ENCODE measurements at regions not wholly inside any gene's neighbourhood (a gene's known extent, or its start where the extent isn't known, plus 50 kb on each side); places are given as distances from the start of the nearest gene placed in this dataset.

DNA sequence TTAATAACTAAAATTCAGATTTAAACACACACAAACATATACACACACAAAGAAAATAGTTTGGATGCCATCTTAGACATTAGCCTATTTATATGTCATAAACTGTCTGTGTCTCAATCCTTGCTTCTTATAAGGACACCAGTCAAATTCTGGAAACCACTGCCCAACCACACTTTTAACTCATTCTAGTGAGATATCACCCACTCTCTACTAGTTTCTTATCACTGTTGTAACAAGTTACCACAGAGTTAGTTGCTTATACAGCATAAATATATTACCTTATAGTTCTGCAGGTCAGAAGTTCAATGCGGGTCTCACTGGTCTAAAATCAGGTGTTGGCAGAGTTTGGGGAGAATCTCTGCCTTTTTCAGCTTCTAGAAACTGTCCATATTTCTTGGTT lies 239.1 kb downstream of the MTX2 start:
- no peak for DNase-seq

DNA sequence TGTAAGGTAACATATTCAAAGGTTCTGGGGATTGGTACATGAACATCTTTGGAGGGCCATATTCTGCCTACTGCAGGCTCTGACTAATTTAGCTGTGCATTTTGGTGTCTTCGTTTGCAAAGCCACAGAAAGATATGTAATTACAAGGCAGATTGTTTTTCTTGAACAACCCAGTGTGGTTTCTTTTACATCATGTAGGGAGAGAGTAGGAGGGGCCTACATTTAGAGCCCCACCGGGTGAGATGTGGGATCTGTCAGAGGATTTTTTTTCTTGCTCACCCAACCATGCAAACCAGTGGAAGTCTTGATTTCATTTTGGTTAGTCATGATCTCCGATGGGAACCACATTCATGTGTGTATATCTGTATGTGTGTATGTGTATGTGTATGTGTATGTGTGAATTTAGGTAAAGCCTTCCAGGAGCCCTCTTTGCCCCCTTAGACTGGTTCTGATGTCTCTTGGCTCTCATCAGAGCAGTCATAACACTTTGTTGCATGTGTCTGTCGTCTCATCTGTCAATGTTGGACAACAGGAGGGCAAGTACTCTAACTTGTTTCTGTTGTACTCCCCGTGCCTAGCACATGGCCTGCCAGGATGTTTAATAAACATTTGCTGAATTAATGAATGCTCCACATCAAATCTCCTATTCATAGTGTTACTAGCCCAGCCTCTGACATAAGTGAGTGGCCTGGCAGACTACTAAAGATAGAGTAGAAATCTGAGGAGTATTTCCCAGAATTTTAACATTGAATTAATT lies 239.9 kb downstream of the MTX2 start:
- DNase-seq, result no peak

DNA sequence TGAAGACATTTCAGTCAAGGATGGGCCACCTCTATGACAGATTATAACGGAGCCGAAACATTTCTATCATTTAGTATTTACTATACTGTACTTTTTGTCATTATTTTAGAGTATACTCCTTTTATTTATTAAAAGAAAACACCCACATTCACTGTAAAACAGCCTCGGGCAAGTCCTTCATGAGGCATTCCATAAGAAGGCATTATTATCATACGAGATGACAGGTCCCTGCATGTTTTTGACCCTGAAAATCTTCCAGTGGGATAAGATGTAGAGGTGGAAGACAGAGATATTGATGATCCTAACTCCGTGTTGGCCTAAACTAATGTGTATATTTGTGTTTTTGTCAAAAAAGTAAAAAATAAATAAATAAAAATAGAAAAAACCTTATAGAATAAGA lies 245.0 kb downstream of the MTX2 start:
- DNase-seq, result no peak

DNA sequence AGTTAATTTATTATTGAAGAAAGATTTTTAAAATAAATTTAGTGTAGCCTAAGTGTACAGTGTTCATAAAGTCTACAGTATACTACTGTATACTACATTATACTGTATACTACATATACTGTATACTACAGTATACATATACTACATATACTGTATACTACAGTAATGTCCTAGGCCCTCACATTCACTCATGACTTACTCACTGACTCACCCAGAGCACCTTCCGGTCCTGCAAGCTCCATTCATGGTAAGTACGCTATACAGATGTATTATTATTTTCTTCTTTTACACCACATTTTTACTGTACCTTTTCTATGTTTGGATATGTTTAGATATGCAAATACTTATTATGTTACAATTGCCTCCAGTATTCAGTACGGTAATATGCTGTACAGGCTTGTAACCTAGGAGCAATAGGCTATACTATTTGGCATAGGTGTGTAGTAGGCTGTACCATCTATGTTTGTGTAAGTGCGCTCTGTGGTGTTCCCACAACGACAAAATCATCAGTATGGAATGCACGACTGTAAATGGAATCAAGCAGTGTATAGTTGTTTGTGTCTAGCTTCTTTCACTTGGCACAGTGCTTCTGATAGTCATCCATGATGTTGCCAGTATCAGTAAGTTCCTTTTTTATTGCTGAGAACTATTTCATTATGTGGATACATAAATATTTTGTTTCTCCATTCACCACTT lies 245.7 kb downstream of the MTX2 start:
- DNase-seq, result no peak

DNA sequence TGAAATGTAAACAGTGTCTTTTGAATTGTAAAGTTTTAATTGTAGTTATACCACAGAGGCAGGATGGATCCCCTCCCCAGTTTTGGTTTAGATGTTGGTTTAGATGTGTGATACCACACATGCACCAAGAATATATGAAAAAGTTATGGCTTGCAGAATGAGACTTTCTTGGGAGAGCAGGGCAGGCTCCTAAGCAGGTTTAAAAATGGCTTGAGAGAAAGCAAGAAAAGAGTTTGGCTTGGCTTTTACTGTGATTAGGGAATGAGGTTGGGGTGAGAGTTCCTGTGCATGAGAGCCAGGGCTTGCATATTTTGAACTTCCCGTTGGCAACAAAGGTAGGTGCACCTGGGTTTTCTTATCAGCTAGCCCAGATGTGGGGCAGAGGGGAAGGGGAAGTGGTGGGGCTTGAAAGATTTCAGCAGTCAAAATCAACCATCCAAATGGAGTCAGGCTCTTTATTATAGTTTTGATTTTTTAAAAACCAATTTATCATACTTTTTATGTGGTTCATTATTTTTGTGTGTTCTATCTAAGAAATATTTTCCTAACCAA lies 246.9 kb downstream of the MTX2 start:
- DNase-seq, result no peak

DNA sequence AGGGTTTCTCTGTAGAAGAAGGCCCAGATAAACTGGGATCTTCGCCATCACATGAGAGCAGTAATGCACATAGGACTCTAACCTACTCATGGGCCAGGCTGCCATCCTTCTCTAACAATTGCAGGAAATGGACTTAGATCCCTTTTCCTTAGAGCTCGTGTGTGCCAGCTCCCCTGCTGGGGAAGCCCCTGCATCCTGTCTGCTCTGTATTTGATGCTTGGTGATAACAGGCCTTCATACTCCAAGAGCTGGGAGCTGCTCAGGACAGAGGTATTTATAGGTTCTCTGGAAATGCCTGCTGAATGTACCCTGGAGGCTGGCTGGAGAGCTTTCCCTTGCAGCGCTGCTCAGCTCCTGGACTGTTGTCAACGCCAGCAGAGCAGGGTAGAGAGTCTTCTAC lies 249.6 kb downstream of the MTX2 start:
- DNase-seq, result no peak

DNA sequence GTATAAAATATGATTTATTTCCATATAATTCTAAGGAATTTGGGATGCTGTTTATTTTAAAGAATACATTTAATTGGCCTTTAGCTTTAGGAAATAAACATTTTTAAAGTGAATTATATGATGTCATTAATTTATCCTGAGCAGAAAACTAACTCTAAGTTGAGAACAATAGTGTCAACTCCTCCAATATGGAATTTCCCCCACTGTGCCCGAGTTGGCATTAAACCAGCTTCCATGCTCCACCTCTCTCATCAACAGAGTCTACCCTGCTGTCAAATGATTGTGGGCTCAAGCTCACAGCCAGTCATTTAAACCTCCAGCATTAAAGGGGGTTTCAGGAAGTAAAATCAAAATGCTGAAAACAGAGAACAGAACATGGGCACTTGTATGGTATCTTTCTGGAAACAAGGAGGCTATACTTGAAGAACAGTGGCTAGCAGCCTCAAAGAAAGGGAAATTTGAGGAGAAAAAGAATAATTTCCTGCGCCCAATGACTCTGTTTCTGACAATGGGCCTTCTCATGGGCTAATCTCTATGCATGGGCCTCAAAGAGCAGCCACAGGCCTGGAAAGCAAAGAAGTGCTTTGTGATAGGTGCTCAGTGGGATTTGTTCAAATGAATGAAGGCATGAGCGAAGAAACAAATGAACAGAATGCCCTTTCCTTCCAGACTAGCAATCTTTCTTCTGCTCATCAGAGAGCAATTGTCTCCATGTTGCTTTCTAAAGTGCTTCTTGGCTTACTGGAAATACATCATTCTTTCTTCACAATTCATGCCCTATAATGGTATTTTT lies 252.8 kb downstream of the MTX2 start:
- DNase-seq, result no peak

DNA sequence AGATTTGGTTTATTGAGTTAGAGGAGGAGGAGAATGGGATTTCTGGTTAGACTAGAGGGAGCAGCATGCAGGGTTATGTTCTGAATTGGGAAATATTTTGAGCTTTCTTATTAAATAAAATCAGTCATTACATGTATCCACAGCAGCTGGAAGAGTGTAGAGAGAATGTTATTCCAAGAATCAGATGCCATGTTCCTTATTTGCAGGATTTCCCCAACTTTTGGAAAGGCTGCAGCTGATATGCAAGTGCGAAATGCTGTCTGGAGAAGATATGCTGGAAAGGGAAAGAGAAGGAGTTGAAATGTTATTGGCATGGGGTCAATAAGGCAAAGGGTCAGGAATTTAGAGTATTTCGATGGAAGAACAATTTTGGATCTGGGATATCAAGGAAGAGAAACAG lies 255.8 kb downstream of the MTX2 start:
- no peak for DNase-seq

DNA sequence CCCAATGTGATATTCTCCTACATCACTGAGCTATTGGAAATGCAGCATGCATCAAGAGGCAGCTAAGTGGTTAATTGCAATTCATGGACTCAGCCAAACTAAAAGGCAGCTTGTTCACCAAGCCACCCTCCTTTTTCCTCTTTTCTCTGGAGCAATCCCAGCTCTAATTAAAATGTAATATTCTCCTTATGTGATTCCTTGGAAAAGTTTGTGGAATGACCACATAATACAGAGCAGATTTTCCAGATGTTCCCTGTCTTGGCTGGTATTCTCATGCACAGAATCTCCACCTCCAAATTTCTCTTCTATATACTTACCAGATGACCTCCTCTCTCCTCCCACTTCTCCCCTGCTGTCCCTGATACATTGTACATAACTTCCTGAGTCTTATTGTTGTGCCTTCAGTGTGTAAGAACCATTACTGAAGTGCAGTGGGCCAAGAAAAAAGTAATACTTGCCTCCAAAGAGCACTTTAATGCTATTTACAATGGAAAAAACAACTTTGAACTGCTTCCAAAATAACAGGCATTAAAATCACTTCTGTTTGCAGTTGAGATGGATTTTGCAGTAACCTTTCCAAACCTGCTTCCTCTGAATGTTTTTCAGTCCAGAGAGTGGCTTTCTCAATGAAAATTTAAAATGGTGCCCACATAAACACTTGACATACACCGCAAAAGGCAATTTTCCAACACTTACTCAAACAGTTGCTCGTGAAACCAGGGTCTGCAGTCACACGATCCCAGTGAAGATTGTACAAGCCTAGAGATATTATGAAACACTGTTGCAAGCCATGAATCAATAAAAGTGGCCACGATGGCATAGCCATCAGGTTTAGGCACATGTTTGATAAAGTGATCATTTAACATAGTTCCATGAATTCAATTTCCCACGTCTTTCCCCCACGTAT lies 258.0 kb downstream of the MTX2 start:
- DNase-seq, result no peak

DNA sequence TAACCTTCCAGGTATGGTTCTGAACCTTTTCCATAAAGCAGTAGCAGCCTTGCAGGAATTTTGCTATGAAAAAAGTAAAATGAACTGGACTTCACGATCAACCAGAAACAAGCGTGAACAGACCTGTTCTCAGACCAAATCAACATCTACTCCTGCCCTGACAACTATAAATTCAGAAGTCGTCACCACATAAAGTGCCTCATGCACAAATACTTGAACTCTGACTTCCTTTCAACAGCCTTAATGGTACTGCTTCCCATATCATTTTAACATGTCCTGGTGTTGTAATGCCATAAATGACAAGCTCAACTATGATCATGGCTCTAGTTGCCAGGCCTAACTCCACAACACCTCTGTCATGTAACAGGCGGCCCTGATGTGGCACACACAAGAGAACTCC lies 262.4 kb downstream of the MTX2 start:
- DNase-seq, result no peak

DNA sequence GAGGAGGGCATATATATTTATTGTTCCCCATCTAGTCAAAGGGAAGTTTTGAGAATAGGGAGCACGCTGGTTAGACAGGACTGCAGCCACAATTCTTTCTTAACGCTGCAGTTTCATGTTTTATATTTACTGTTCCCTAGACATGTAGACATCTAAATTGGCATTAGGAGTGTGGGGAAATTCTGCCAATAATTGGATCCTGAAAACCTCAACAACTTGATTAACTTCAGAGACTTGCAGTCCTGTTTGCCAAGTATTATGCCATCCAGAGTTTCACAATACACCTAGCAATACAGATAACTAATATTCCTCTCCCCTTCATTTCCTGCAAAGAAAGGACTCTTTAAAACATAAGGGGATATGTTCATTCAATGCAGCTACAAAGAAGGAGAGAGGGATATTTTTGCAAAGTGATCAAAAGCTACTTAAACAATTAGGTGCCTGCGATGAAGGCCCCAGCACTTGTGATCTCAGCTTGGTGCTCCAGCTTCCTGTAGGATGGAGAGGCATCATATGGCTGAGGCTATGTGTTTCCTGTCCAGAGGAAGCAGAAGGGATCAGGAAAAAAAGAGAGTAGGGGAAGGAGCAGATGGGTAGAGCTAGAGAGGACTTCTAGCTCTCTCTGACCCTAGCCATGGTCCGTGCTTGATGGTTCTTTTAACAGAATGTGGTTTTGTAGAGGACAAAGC lies 264.4 kb downstream of the MTX2 start:
- DNase-seq, result no peak

DNA sequence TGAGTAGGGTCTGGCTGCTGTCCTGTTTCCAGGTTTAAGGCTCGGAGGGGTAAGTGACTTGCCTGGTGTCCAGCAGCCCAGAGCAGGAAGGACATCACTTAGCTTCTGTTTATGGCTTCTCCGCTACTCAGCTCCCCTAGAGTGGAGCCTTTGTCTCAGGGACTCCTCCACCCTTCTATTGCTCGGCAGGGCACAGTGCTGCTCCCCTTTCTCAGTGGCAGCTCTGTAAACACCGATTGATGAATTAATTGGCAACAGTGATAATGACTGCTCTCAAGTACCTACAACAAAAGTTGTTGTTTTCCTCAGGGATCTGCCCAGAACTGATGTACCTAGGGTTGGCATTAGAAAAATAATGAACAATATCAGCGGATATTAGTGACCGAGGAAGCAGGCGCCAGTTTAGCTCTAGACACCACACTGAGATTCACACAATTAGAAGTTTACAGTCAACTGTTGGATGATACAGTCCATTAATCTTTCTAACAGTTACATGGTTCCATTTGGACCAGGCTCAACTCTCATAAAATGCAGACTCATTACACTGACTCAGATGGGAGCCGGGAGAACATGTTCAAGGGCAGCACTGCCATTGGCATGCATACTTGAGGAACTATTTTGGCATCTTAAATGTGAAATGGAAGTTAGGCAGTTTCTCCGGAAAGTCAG lies 265.7 kb downstream of the MTX2 start:
- DNase-seq, result no peak

DNA sequence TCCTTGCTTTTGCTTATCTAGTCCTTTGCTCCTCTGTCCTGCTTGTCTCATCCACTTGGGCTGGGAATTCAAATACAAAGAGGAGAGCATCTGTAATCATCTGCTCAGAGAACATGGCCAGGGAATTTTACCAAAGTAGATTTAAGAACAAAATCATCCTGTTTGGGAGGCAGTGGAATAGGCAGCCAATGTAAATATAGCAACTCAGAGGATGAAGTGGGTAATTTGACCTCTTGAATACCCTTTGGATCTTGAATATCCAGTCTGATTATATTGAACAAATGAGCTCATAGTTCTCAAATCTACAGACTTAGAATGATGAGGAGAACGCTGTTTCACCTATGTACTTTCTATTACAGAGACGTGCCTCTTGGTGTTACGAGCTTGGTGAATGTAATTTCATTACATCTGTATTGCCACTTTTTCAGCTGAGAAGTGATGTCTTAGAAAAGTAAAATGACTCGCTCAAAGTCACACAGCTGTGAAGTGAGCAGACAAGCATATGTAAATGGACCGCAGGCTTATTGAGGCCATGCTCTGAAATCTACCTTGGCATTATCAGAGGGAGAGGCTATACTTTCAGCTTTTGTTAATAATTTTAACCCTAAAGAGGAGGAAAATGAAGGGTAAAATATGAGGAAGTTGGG lies 266.3 kb downstream of the MTX2 start:
- no peak for DNase-seq

DNA sequence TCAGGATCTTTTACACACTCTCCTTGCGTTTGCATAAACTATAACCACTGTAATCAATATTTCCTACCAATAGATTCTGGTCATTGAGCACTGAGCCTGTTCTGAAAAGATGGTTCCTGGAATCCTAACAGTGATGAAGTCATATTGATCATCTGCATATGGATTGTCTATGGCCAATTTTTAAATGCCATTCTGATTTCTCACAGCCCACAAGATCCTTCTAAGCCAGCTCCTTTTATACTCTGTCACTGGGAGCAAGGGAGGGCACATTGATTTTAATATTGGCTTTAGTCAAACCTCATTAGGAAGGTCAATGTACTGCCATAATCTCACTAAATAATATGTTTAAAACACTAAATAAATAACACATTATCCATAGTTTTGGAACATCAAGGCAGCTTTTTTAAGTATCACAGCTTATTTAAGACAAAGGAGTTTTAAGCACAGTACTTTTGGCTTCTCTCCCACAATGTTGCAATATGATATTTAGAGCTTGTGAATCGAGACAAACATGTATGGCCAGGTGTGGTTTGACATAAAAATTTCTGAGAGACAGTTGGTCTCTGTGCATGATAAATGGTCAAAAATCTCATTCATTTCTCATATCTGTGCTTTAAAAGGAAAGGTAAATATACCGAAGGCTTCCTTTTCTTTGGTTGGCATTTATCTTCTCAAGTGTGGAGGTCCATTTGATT lies 267.3 kb downstream of the MTX2 start:
- DNase-seq, result no peak

DNA sequence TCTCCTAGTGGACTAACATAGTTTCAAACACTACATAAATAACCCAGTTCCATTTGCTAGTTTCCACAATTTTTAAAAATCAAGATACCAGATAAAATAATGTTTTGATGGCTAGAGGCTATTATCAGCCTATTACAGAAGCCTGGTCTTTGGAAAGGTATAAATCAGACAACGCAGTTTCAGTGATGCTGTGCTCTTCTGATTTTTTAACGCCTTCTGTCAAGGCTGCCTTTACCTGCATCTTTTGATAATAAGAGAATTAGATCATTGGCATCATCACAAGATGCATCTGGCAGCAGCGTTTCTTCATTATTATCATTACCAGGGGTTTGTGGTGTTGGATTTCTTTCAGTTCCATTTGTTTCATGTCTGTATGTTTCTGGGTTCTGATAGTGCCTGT lies 268.7 kb downstream of the MTX2 start:
- no peak for DNase-seq

DNA sequence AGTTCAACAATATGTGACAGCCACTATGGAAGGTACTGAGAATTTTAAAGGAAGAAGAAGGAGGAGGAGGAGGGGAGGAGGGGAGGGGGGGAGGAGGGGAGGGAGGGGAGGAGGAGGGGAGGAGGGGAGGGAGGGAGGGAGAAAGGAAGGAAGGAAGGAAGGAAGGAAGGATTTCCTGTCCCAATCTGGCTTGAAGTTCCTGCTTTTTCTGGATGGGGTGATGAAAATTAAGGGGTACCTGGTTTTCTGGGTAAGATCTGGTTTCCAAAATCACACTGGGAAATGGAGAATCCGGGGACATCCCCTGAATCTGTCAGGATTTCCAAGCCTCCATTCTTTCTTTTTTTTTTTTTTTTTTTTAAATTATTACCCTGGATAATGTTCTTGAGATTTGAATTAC lies 271.8 kb downstream of the MTX2 start:
- no peak for DNase-seq

DNA sequence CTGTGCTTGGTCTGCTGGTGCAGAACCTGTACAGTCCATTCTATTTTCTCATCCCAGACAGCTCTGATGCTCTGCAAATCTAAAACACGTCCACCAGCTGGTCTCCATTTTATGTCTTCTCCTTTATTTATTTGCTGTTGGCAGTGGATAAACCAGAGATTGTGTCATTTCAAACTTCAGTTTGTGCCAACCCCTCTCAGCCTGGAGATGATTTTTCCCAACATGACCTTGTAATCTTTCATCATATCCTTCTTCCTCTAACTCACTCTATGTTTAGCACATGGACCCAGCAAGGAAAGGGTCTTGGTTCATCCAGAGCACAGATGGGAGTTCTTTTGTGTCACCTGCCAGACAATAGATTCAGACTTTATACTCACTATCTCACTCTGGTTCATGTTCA lies 273.2 kb downstream of the MTX2 start:
- no peak for DNase-seq

DNA sequence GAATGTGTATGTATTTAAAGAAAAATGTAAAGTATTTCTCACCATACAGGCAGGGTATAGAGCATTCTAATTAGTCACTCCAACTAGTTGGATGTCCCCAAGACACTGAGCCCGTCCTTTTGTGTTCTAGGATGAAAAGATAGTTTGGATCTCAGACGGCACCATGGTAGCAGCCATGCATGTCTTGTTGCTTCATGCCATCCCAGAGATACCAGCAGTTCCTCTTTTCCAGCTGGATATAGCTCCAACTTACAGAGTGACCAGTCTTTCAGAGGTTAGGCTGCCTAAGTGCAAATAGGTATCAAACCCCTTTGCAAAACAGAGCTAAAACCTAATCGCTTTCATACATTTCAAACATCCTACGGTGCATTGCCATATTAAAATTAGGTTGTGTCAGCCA lies 275.3 kb downstream of the MTX2 start:
- no peak for DNase-seq

DNA sequence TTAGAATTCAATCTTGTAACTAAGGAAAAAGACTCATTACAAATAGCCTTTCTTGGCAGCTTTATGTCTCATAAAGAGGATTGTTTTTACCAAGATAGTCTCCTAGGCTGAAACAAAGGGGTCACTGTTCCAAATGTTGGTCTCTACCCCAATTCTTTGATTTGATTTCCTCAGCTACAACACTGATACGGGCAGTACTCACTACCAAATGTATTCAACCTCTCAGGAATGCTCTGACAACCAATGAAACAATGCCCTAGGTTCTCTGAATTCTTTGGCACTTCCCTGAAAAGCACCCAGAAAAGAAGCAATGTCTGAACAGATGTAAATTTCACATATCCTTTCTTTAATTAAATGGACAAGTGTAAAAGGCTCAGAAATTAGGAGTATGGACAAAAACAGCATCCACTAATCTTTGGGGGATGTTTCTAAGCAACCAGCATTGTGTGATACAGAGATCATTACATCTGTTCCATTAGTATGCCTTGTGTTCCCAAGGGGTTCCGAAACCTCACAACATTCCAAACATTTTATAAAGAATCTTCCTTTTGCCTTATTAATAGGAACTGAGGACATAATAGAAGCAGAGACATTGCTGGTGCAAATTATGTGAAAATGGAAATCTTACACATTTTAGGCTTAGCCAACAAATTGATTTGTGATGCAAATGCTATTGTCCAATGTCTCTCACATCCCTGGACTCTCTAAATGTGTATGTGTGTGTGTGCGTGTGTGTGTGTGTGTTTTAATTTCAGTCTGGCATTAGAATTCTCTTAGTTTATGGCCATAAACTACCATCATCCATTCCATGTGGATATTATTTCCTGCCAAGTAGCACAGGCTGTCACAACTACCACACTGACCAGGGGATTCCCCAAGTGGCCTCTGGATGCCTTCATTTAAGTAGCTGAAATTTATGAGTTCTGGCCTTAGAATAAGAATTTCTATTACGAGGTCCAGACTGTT lies 276.0 kb downstream of the MTX2 start:
- DNase-seq, result no peak
